ENCODE measurements at regions not wholly inside any gene's neighbourhood (a gene's known extent, or its start where the extent isn't known, plus 50 kb on each side); places are given as distances from the start of the nearest gene placed in this dataset.
"Not testable (repeated sequence)": the region's sequence is repeated elsewhere in the genome, so short reads cannot be mapped to it uniquely, and the experiment has no call there.

- not testable (repeated sequence) for DNase-seq
These were observed 143.6 kb downstream of the IGLL1 start for GRCh38 chr22:23436354-23437106.

- DNase-seq = not testable (repeated sequence)
These were observed 144.9 kb downstream of the IGLL1 start for GRCh38 chr22:23435186-23435585.

GRCh38 chr22:23434198-23434830 lies 145.8 kb downstream of the IGLL1 start:
- not testable (repeated sequence) for DNase-seq

GRCh38 chr22:23433127-23434005 lies 146.7 kb downstream of the IGLL1 start:
- DNase-seq = peak; percentile 45 to 46

- not testable (repeated sequence) for DNase-seq
These were observed 147.4 kb downstream of the IGLL1 start for GRCh38 chr22:23432719-23433118.

GRCh38 chr22:23431337-23432072 lies 148.6 kb downstream of the IGLL1 start:
- no peak for DNase-seq

GRCh38 chr22:23424551-23425068 lies 155.5 kb downstream of the IGLL1 start:
- DNase-seq = not testable (repeated sequence)

GRCh38 chr22:23424031-23424430 lies 156.1 kb downstream of the IGLL1 start:
- DNase-seq = no peak

GRCh38 chr22:23422281-23422680 lies 157.8 kb downstream of the IGLL1 start:
- not testable (repeated sequence) for DNase-seq

- DNase-seq = not testable (repeated sequence)
These were observed 158.8 kb downstream of the IGLL1 start for GRCh38 chr22:23421300-23421699.

- DNase-seq = no peak
These were observed 160.2 kb downstream of the IGLL1 start for GRCh38 chr22:23419931-23420330.

- no peak for DNase-seq
These were observed 160.9 kb downstream of the IGLL1 start for GRCh38 chr22:23419171-23419570.

- no peak for DNase-seq
These were observed 161.8 kb downstream of the IGLL1 start for GRCh38 chr22:23418159-23418788.

GRCh38 chr22:23417327-23417726 lies 162.8 kb downstream of the IGLL1 start:
- peak; percentile 71 to 73 for DNase-seq

- not testable (repeated sequence) for DNase-seq
These were observed 163.9 kb downstream of the IGLL1 start for GRCh38 chr22:23416169-23416690.

GRCh38 chr22:23415490-23415851 lies 164.6 kb downstream of the IGLL1 start:
- no peak for DNase-seq

GRCh38 chr22:23414727-23415489 lies 165.2 kb downstream of the IGLL1 start:
- no peak for DNase-seq

- no peak for DNase-seq
These were observed 168.4 kb downstream of the IGLL1 start for GRCh38 chr22:23411739-23412138.

GRCh38 chr22:23410411-23410810 lies 169.7 kb downstream of the IGLL1 start:
- no peak for DNase-seq

GRCh38 chr22:23409976-23410375 lies 170.1 kb downstream of the IGLL1 start:
- no peak for DNase-seq

GRCh38 chr22:23408321-23408720 lies 171.8 kb downstream of the IGLL1 start:
- no peak for DNase-seq

Measured in inflammatory macrophage (primary cell).